Lung (tissue), 11 donors: ENCODE measurements at regions not wholly inside any gene's neighbourhood (a gene's known extent, or its start where the extent isn't known, plus 50 kb on each side); places are given as distances from the start of the nearest gene placed in this dataset.

ENCODE experiments used
- ATAC-seq: fragments of 200-7000 bp; cut with Tn5 transposase; one replicate; pipeline ENCODE4 v1.9.1; 2020; ENCODE audit warnings: moderate number of reproducible peaks; ENCODE audit not compliant: insufficient read depth, low FRiP score
- DNase-seq, 3 donors: peaks; one replicate each; pipeline ENCODE4 v3.0.0-alpha.2; 2013 to 2017
- H3K27ac ChIP-seq, 2 donors: one replicate each; pipeline ENCODE4 v1.5.1; 2013; ENCODE audit warnings: mild to moderate bottlenecking in 2 of 2, moderate library complexity in 2 of 2, control low read depth in 1 of 2, inconsistent platforms in 1 of 2, low read depth in 1 of 2, low read length in 1 of 2
- H3K27me3 ChIP-seq, 3 donors: one replicate each; pipeline ENCODE4 v1.5.1; 2013; ENCODE audit warnings: low read length in 2 of 3; ENCODE audit not compliant: control insufficient read depth in 3 of 3, insufficient read depth in 3 of 3
- H3K36me3 ChIP-seq, 4 donors: one replicate each; pipeline ENCODE4 v1.5.1; 2013; ENCODE audit warnings: low read length in 4 of 4, mild to moderate bottlenecking in 1 of 4, moderate library complexity in 1 of 4; ENCODE audit not compliant: control insufficient read depth in 4 of 4, insufficient read depth in 4 of 4
- H3K4me1 ChIP-seq, 5 donors: one replicate each; pipeline ENCODE4 v1.5.1; 2013; ENCODE audit warnings: low read length in 5 of 5, mild to moderate bottlenecking in 2 of 5, moderate library complexity in 1 of 5; ENCODE audit not compliant: control insufficient read depth in 5 of 5, insufficient read depth in 5 of 5
- H3K4me3 ChIP-seq: one replicate; pipeline ENCODE4 v1.5.1; 2013; ENCODE audit warnings: mild to moderate bottlenecking, control low read depth, moderate library complexity
- H3K9ac ChIP-seq, 2 donors: one replicate each; pipeline ENCODE4 v1.5.1; 2013; ENCODE audit warnings: low read length in 2 of 2, control low read depth in 1 of 2; ENCODE audit not compliant: insufficient read depth in 1 of 2
- H3K9me3 ChIP-seq, 4 donors: one replicate each; pipeline ENCODE4 v1.5.1; 2013; ENCODE audit warnings: low read length in 3 of 4, mild to moderate bottlenecking in 1 of 4, moderate library complexity in 1 of 4; ENCODE audit not compliant: control insufficient read depth in 4 of 4, insufficient read depth in 3 of 4
- CTCF ChIP-seq: IDR thresholded peaks from 2 replicates; pipeline ENCODE4 v1.5.1; 2012; ENCODE audit warnings: mild to moderate bottlenecking; ENCODE audit errors: control extremely low read depth, extremely low read depth
- WGBS, 2 donors: extraction: QIAGEN DNeasy Blood & Tissue Kit; methylation state at CpG; one replicate each; pipeline ENCODE4 v1.1.7; 2013; 5-methylcytosine and 5-hydroxymethylcytosine counted together
- donor health status: control.
- donor health status: control.
- donor health status: Bipolar disorder and iron deficiency.
- donor health status: healthy.
- donor health status: DM: yes; HTN: yes; CAD: no.

GRCh38 chr5:133703935-133704334 lies 91.6 kb upstream of the FSTL4 start:
- ATAC-seq (no peak), DNase-seq (no peak)
- 91 to 96% methylated on average over 1 of the region's 1 CpG for WGBS, 2 donors
- Histone ChIP-seq H3K4me3 (no peak overlapping the region), H3K27me3 (no peaks in the 10 kb centered on the region), H3K27ac (no peak overlapping the region), H3K4me1 (no peaks in the 10 kb centered on the region), H3K36me3 (no peaks in the 10 kb centered on the region), H3K9ac (no peak overlapping the region), H3K9me3 (peaks cover 0 to 2% (median 0%) of the 10 kb centered on the region in 4 donors)
- no peak for TF ChIP-seq CTCF

DNA sequence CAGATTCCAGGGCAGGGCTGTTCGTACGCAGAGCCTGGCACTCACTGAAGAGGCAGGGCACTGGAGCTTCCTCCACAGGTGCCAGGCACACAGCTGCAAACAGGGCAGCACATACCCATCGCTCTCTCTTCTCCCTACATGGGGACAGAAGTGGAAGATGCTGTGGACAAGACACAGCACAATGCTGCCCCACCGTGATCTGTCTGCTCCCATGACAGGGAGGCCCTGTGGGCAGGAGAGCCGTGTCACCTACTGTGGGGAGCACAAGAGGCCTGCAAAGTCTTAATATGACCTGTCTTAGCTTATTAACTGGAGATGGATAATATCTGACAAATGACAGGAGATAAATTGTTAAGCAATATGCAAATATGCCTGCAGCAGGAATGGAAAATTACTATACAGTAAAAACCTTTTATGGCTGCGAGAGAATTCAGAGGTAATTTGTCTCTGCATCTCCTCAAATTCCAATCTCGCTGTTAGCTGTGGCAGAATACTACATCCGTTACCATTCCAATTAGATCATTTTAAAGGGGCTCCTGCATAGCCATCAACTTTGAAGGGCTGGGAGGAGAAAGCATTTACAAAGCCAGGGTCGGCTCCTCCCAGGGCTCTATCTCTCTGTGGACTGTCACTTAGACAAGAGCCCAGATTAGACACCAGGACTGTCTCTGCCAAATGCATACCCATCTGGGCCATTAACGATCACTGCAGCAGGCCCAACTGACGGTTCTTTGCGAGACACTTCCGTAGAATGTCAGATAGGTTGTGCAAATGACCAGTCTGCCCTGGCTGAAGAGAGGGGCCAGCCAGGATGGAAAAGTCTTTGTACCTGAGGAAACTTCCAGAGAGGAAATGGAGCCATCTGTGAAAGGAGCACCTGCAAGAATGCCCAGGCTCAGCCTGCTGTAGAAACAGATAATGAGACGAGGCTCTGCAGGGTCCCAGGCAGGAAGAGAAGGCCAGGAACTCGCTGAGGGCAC lies 90.7 kb upstream of the FSTL4 start:
- H3K27me3 ChIP-seq = no peaks in the 10 kb centered on the region
- 89 to 90% methylated on average over 15 of the region's 15 CpGs for WGBS, 2 donors
- no peak overlapping the region for H3K9ac ChIP-seq
- peaks cover 0 to 2% (median 0%) of the 10 kb centered on the region in 4 donors for H3K9me3 ChIP-seq
- TF ChIP-seq CTCF = no peak
- no peak overlapping the region for H3K4me3 ChIP-seq
- DNase-seq = no peak
- no peaks in the 10 kb centered on the region for H3K36me3 ChIP-seq
- H3K4me1 ChIP-seq = no peaks in the 10 kb centered on the region
- no peak for ATAC-seq
- no peak overlapping the region for H3K27ac ChIP-seq

- 90 to 96% methylated on average over 4 of the region's 4 CpGs for WGBS, 2 donors
- peaks cover 0 to 2% (median 0%) of the 10 kb centered on the region in 4 donors for H3K9me3 ChIP-seq
- H3K36me3 ChIP-seq = no peaks in the 10 kb centered on the region
- DNase-seq (no peak), ATAC-seq (no peak)
- H3K27ac ChIP-seq = no peak overlapping the region
- TF ChIP-seq CTCF = no peak
- H3K4me3 ChIP-seq = no peak overlapping the region
- H3K27me3 ChIP-seq = no peaks in the 10 kb centered on the region
- H3K9ac ChIP-seq = no peak overlapping the region
- no peaks in the 10 kb centered on the region for H3K4me1 ChIP-seq
Observed at GRCh38 chr5:133701871-133702270, 89.5 kb upstream of the FSTL4 start.
